Spleen (tissue), 7 donors: ENCODE measurements at regions not wholly inside any gene's neighbourhood (a gene's known extent, or its start where the extent isn't known, plus 50 kb on each side); places are given as distances from the start of the nearest gene placed in this dataset.

ENCODE experiments used
- POLR2A ChIP-seq, 3 donors: fragments of 450-650 bp; IDR thresholded peaks; one replicate each; pipeline ENCODE4 v1.5.1; 2017; ENCODE audit warnings: antibody characterized with exemption in 3 of 3, mild to moderate bottlenecking in 1 of 3
- TF ChIP-seq, protein P1 (sequence below), 11 experiments: fragments of 200-600 bp in 7 of 11; fragments of 450-650 bp in 4 of 11; sonication (generic) in 4 of 11; IDR thresholded peaks in 8 of 11; conservative IDR thresholded peaks in 3 of 11; 1 replicate in 7 of 11; 2 replicates in 4 of 11; pipeline versions ENCODE4 v1.4.0 to v1.8.0; 2016 to 2021; ENCODE audit warnings: antibody characterized with exemption in 11 of 11, inconsistent platforms in 4 of 11, mild to moderate bottlenecking in 1 of 11
- donor health status: DM: no; HTN: no; CAD: no; lungs with moderate emphysema.
- donor health status: DM: no; HTN: no; CAD: no.
- donor health status: DM: no; HTN: no; CAD: no.

DNA sequence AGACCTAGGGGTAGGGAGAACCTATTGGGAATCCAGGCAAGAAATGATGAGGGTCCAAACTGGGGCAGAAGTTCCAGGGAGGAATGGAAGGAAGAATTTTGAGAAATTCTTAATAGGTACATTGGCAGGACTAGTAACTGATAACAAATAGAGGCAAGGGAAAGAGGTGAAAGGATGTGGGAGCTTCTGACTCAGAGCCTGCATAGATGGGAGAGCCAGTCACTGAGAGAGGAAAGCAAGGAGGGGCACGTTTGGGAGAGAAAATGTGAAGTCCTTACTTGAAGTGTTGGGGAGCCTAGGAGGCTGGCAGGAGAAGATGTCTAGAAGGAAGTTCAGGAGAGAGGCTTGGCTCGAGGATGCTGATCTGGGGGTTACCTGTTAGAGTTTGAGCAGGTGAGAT lies 104.6 kb upstream of the NCAM1 start:
- no peak for TF ChIP-seq POLR2A (IDR thresholded peaks at IDR 0.05)
- TF ChIP-seq, protein P1, sequence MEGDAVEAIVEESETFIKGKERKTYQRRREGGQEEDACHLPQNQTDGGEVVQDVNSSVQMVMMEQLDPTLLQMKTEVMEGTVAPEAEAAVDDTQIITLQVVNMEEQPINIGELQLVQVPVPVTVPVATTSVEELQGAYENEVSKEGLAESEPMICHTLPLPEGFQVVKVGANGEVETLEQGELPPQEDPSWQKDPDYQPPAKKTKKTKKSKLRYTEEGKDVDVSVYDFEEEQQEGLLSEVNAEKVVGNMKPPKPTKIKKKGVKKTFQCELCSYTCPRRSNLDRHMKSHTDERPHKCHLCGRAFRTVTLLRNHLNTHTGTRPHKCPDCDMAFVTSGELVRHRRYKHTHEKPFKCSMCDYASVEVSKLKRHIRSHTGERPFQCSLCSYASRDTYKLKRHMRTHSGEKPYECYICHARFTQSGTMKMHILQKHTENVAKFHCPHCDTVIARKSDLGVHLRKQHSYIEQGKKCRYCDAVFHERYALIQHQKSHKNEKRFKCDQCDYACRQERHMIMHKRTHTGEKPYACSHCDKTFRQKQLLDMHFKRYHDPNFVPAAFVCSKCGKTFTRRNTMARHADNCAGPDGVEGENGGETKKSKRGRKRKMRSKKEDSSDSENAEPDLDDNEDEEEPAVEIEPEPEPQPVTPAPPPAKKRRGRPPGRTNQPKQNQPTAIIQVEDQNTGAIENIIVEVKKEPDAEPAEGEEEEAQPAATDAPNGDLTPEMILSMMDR (IDR thresholded peaks at IDR 0.05 in 8 of 11, conservative IDR thresholded peaks at IDR 0.05 in 3 of 11): no peak
